IPS-NIHi7 (cell line): ENCODE measurements at regions not wholly inside any gene's neighbourhood (a gene's known extent, or its start where the extent isn't known, plus 50 kb on each side); places are given as distances from the start of the nearest gene placed in this dataset.

Experiments used
- DNase-seq: peaks from one replicate; pipeline ENCODE4 v3.0.0; 2012; ENCODE audit warnings: mixed read lengths; ENCODE audit errors: extremely low spot score

GRCh38 chr12:85352016-85352415 is 72.0 kb downstream of the ALX1 start:
- DNase-seq = no peak

GRCh38 chr12:85356596-85357385 is 76.8 kb downstream of the ALX1 start:
- no peak for DNase-seq

GRCh38 chr12:85357609-85358008 is 77.6 kb downstream of the ALX1 start:
- no peak for DNase-seq

- DNase-seq = no peak
Measured at GRCh38 chr12:85358715-85359114, 78.7 kb downstream of the ALX1 start.

GRCh38 chr12:85363382-85364190 is 83.6 kb downstream of the ALX1 start:
- no peak for DNase-seq

- no peak for DNase-seq
Measured at GRCh38 chr12:85367936-85368335, 87.9 kb downstream of the ALX1 start.

GRCh38 chr12:85369365-85370154 is 89.5 kb downstream of the ALX1 start:
- no peak for DNase-seq

GRCh38 chr12:85373045-85373444 is 93.0 kb downstream of the ALX1 start:
- DNase-seq = no peak

GRCh38 chr12:85374981-85375380 is 95.0 kb downstream of the ALX1 start:
- DNase-seq = no peak

GRCh38 chr12:85385406-85385805 is 105.4 kb downstream of the ALX1 start:
- no peak for DNase-seq

GRCh38 chr12:85390266-85390665 is 110.2 kb downstream of the ALX1 start:
- DNase-seq = no peak

- no peak for DNase-seq
Measured at GRCh38 chr12:85392508-85392907, 112.5 kb downstream of the ALX1 start.

- no peak for DNase-seq
Measured at GRCh38 chr12:85393606-85394005, 113.6 kb downstream of the ALX1 start.

GRCh38 chr12:85394065-85394464 is 114.0 kb downstream of the ALX1 start:
- DNase-seq = no peak

- no peak for DNase-seq
Measured at GRCh38 chr12:85394809-85395208, 114.8 kb downstream of the ALX1 start.

- DNase-seq = no peak
Measured at GRCh38 chr12:85405262-85405661, 125.2 kb downstream of the ALX1 start.

- DNase-seq = no peak
Measured at GRCh38 chr12:85405781-85406522, 125.9 kb downstream of the ALX1 start.

- DNase-seq = no peak
Measured at GRCh38 chr12:85413266-85413665, 133.2 kb downstream of the ALX1 start.

GRCh38 chr12:85422762-85423161 is 142.7 kb downstream of the ALX1 start:
- no peak for DNase-seq

GRCh38 chr12:85423947-85424346 is 143.9 kb downstream of the ALX1 start:
- DNase-seq = no peak

GRCh38 chr12:85424581-85425348 is 144.7 kb downstream of the ALX1 start:
- DNase-seq = no peak
